Omental fat pad (tissue), 3 donors: ENCODE measurements at regions not wholly inside any gene's neighbourhood (a gene's known extent, or its start where the extent isn't known, plus 50 kb on each side); places are given as distances from the start of the nearest gene placed in this dataset.

Experiments used
- ATAC-seq: fragments of 150-250 bp; one replicate; pipeline ENCODE4 v1.9.1; 2016; ENCODE audit warnings: mild to moderate bottlenecking, moderate library complexity; ENCODE audit not compliant: low FRiP score
- DNase-seq: peaks from one replicate; pipeline ENCODE4 v3.0.0-alpha.2; 2019; ENCODE audit warnings: low spot score
- CTCF ChIP-seq, 3 donors: fragments of 450-650 bp; IDR thresholded peaks; one replicate each; pipeline ENCODE4 v1.5.1; 2016 to 2017; ENCODE audit warnings: antibody characterized with exemption in 3 of 3, mild to moderate bottlenecking in 3 of 3, moderate library complexity in 2 of 3

DNA sequence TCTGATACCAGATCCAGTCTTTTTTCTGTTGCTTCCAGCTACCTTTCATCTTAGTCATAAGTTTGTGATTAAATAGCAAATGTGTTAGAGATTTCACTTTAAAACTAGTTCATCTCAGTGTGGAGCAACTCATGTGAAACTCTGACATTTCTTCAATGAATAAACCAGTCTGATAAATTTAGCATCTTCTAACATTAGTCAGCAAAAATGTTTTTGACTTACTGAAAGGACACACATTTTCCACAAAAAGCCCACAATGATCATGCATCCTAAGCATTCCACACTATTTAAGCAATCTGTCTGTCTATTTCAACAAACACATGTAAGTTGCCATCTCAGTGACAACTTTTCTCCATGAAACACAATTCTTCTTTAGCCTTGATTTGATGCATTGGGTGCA, 222.2 kb upstream of the SLC35B3 start:
- no peak for ATAC-seq
- DNase-seq, result no peak
- TF ChIP-seq CTCF (IDR thresholded peaks at IDR 0.05), result no peak

- no peak for ATAC-seq
- TF ChIP-seq CTCF (IDR thresholded peaks at IDR 0.05), result no peak
- DNase-seq, result no peak
Measured at GRCh38 chr6:8655670-8656454, 220.5 kb upstream of the SLC35B3 start.

DNA sequence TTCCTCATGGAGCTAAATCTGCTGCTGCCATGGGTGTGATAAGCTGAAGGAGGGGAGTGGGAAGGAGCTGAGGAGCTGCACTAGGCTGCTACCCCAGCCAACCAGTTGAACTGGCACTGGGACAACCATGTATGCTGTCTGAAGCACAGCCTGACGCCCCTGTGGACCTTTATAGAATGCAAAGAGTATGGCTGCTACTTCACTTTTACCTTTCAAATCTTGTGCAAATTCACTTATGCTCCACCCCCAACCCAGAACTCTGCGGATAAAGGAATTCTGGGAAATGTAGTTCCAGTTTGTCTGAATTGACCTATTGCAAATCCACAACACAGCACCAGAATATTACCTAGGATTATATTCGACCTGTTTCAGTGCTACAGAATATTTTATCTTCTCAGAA, 217.4 kb upstream of the SLC35B3 start:
- DNase-seq, result no peak
- no peak for TF ChIP-seq CTCF (IDR thresholded peaks at IDR 0.05)
- ATAC-seq, result no peak

DNA sequence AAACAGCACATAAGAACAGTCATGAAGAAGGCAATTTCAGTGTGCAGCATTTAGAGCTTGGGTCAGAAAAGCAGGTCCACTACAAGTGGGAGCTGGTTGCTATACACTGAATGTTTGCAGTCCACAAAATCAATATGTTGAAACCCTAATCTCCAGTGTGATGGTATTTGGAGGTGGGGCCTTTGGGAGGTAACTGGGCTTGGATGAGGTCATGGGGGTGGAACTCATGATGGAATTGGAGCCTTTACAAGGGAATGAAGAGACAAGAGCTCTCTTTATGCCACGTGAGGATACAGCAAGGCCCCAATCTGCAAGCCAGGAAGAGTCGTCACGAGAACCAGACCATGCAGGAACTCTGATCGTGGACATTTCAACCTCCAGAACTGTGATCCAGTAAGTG, 216.7 kb upstream of the SLC35B3 start:
- TF ChIP-seq CTCF (IDR thresholded peaks at IDR 0.05), result no peak
- ATAC-seq (no peak), DNase-seq (no peak)

GRCh38 chr6:8645212-8645611, 209.9 kb upstream of the SLC35B3 start:
- TF ChIP-seq CTCF (IDR thresholded peaks at IDR 0.05), result no peak
- no peak for ATAC-seq
- no peak for DNase-seq

DNA sequence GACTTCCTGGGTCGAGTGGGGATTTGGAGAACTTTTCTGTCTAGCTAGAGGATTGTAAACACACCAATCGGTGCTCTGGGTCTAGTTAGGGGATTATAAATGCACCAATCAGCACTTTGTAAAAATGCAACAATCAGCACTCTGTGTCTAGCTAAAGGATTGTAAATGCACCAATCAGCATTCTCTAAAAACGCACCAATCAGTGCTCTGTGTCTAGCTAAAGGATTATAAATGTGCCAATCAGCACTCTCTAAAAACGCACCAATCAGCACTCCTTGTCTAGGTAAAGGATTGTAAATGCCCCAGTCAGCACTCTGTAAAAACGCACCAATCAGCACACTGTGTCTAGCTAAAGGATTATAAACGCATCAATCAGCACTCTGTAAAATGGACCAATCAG, 209.0 kb upstream of the SLC35B3 start:
- no peak for DNase-seq
- no peak for TF ChIP-seq CTCF (IDR thresholded peaks at IDR 0.05)
- ATAC-seq, result no peak

GRCh38 chr6:8642854-8643253, 207.5 kb upstream of the SLC35B3 start:
- no peak for TF ChIP-seq CTCF (IDR thresholded peaks at IDR 0.05)
- DNase-seq (no peak), ATAC-seq (no peak)
